Transverse colon (tissue), 3 donors: ENCODE measurements at regions not wholly inside any gene's neighbourhood (a gene's known extent, or its start where the extent isn't known, plus 50 kb on each side); places are given as distances from the start of the nearest gene placed in this dataset.

Experiments
- CTCF ChIP-seq, 5 experiments: fragments of 200-600 bp in 3 of 5; fragments of 450-650 bp in 2 of 5; sonication (generic) in 3 of 5; IDR thresholded peaks; 1 replicate in 2 of 5; 2 replicates in 3 of 5; pipeline ENCODE4 v1.5.1; 2016 to 2017; ENCODE audit warnings: antibody characterized with exemption in 5 of 5, inconsistent platforms in 3 of 5, mild to moderate bottlenecking in 2 of 5, moderate library complexity in 1 of 5
- EP300 ChIP-seq: sonication (generic); formaldehyde crosslinking; IDR thresholded peaks from one replicate; pipeline ENCODE4 v1.6.1; 2017; ENCODE audit warnings: antibody characterized with exemption, low read depth
- POLR2A ChIP-seq: fragments of 450-650 bp; IDR thresholded peaks from one replicate; pipeline ENCODE4 v1.6.1; 2016; ENCODE audit warnings: antibody characterized with exemption, mild to moderate bottlenecking, moderate library complexity

- TF ChIP-seq CTCF (IDR thresholded peaks at IDR 0.05) (no peak), POLR2A (no peak), EP300 (no peak)
Measured at GRCh38 chr21:15289246-15289645, 224.4 kb upstream of the NRIP1 start.
